HepG2 (cell line): ENCODE measurements at regions not wholly inside any gene's neighbourhood (a gene's known extent, or its start where the extent isn't known, plus 50 kb on each side); places are given as distances from the start of the nearest gene placed in this dataset.

Source experiments
- CTCF ChIP-seq: sonication (generic); formaldehyde crosslinking; IDR thresholded peaks from 2 replicates; pipeline ENCODE4 v1.5.0; 2020; ENCODE audit warnings: mild to moderate bottlenecking, missing genetic modification reagents, moderate library complexity
- SAFB2 ChIP-seq: sonication (generic); formaldehyde crosslinking; IDR thresholded peaks from 2 replicates; pipeline ENCODE4 v1.5.1; 2020; ENCODE audit warnings: missing genetic modification reagents, low read depth, mild to moderate bottlenecking, borderline replicate concordance
- SOX6 ChIP-seq, 2 experiments: fragments of 450-650 bp in 1 of 2; sonication (generic) in 1 of 2; formaldehyde crosslinking in 1 of 2; IDR thresholded peaks; 2 replicates each; pipeline versions ENCODE4 v1.4.0 to v1.6.1; 2017 to 2020; ENCODE audit warnings: antibody characterized with exemption in 1 of 2, mild to moderate bottlenecking in 1 of 2, missing genetic modification reagents in 1 of 2
- ZNF451 ChIP-seq: sonication (generic); formaldehyde crosslinking; IDR thresholded peaks from 2 replicates; pipeline ENCODE4 v1.5.0; 2020; ENCODE audit warnings: mild to moderate bottlenecking, missing genetic modification reagents
- ZNF800 ChIP-seq: sonication (generic); formaldehyde crosslinking; IDR thresholded peaks from 2 replicates; pipeline ENCODE4 v1.4.0; 2020; ENCODE audit warnings: missing genetic modification reagents

- TF ChIP-seq ZNF800 (CRISPR knock-in tag) = no peak
- no peak for TF ChIP-seq ZNF451 (CRISPR knock-in tag)
- no peak for TF ChIP-seq CTCF
- no peak for TF ChIP-seq SAFB2 (CRISPR knock-in tag)
- no peak for TF ChIP-seq SOX6 (IDR thresholded peaks at IDR 0.05)
- no peak for TF ChIP-seq SOX6 (CRISPR knock-in tag; IDR thresholded peaks at IDR 0.05)
Observed at GRCh38 chr21:43279578-43279894, 110.7 kb downstream of the CRYAA start.
